IPS-15b (cell line): ENCODE measurements at regions not wholly inside any gene's neighbourhood (a gene's known extent, or its start where the extent isn't known, plus 50 kb on each side); places are given as distances from the start of the nearest gene placed in this dataset.

Experiments used
- H3K27me3 ChIP-seq: one replicate; pipeline ENCODE4 v1.6.1; 2013; ENCODE audit warnings: low read length; ENCODE audit not compliant: control insufficient read depth, insufficient read depth
- H3K36me3 ChIP-seq: one replicate; pipeline ENCODE4 v1.6.1; 2013; ENCODE audit warnings: low read length; ENCODE audit not compliant: control insufficient read depth, insufficient read depth
- H3K4me1 ChIP-seq: one replicate; pipeline ENCODE4 v1.6.1; 2013; ENCODE audit warnings: mild to moderate bottlenecking, low read length; ENCODE audit not compliant: control insufficient read depth, insufficient read depth
- H3K4me3 ChIP-seq: one replicate; pipeline ENCODE4 v1.5.1; 2013; ENCODE audit warnings: low read depth, low read length
- H3K9ac ChIP-seq: one replicate; pipeline ENCODE4 v1.6.1; 2013; ENCODE audit warnings: low read depth, mild to moderate bottlenecking, low read length
- H3K9me3 ChIP-seq: one replicate; pipeline ENCODE4 v1.6.1; 2013; ENCODE audit warnings: mild to moderate bottlenecking, low read length; ENCODE audit not compliant: control insufficient read depth, insufficient read depth

DNA sequence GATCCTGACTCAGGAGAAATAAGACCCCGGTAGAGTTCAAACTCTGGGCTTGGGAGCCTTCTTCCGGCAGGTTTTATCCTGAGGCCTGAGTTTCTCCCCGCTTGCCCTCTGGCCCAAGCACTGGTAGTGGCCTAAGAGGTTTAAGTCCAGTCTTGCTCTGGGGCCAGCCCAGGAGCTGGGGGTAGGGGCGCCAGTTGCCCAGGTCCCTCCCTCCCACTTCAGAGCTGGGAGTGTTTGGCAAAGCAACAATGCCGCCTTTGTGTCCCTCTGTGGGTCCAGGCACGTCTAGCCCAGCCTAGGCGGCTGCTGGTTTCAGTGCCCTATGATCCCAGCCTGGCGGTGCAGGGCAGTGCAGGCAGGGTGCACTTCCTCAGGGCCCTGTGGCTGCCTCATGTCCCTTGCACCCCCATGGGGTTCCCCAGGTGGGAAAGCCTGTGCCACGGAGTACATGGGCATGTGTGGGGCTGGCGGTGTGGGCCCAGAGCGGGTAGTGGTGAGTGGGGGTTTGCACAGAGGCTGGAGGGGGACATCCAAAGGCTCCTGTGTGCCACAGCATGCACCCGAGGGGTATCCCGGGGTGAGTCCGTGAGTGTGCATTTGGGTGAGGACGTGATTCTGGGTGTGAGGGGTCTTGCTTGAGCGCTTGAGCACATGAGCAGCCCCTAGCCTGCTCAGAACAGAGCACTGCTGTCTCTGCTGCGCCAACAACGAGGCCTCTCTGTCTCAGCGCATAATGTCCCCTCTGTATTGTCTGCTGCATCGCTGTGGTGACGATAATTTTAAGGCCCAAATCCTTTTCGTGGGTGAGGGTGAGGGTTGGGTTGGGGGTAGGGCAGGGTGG is 61.7 kb upstream of the PSD2 start:
- H3K4me3 ChIP-seq, result no peak overlapping the region
- no peaks in the 10 kb centered on the region for H3K4me1 ChIP-seq
- no peaks in the 10 kb centered on the region for H3K27me3 ChIP-seq
- no peak overlapping the region for H3K9ac ChIP-seq
- H3K36me3 ChIP-seq, result no peaks in the 10 kb centered on the region
- H3K9me3 ChIP-seq, result no peaks in the 10 kb centered on the region

DNA sequence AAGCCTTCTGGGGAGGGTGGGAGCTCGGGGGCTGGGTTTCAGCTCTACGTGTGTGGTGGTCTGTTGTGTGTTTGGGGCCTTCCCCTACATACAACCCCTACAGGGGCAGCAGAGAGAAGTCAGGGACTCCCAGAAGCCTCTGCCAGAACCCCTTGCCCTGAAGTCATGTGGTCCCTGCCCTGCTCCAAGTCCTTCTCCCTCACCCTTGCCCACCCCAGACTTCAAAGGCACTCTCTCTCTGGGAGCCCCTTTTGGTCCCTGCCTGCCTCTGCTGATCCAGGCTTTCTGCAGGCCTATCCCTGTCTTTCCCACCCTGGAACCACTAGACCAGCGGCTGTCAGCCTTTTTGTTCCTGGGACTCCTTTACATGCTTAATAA is 61.1 kb upstream of the PSD2 start:
- H3K9me3 ChIP-seq, result no peaks in the 10 kb centered on the region
- H3K9ac ChIP-seq, result no peak overlapping the region
- H3K4me3 ChIP-seq, result no peak overlapping the region
- no peaks in the 10 kb centered on the region for H3K36me3 ChIP-seq
- H3K4me1 ChIP-seq, result no peaks in the 10 kb centered on the region
- H3K27me3 ChIP-seq, result no peaks in the 10 kb centered on the region

DNA sequence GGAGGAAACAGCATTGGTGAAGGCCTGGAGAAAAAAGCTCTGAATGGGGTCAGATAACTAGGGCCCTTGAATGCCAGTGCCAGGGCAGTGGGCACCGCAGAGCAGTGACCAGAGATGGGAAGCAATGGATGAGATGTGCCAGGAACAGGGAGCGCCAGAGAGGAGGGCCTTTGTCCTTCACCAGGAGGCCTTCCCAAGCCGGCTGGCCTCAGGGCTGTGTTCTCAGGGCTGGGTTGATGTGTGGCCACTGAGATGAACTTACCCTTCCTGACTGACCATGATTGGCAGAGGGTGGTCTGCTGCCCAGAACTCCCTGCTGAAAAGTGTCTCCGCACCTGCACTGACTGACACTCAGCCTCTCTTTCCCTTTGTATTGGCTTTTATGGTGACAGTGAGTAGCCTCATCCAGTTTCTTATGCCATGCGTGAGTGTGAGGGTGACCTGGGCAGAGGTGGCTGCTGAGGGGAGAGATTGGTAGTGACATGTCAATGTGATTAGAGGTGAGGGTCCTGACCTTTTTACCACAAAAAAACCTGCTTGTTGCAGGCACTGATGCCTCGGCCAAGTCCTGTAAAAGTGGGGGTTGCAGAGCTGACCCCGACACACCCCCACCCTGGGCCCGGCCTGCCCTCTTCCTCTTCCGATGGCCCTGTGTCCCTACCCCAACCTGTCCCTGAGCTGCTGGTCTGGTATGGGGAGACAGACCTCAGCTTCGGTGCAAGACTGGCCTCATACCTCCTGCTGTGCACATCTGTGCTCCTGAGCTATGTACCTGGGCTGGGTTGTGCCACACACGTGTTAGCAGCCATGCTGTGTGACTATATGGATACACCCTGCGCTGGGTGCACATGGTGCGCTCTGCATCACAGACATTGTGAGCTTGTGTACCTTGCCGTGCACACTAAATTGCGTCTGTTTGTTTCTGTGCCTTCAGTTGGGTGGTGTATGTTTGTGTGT is 57.1 kb upstream of the PSD2 start:
- H3K4me3 ChIP-seq, result no peak overlapping the region
- H3K4me1 ChIP-seq, result no peaks in the 10 kb centered on the region
- no peaks in the 10 kb centered on the region for H3K36me3 ChIP-seq
- no peaks in the 10 kb centered on the region for H3K27me3 ChIP-seq
- H3K9ac ChIP-seq, result no peak overlapping the region
- H3K9me3 ChIP-seq, result no peaks in the 10 kb centered on the region

DNA sequence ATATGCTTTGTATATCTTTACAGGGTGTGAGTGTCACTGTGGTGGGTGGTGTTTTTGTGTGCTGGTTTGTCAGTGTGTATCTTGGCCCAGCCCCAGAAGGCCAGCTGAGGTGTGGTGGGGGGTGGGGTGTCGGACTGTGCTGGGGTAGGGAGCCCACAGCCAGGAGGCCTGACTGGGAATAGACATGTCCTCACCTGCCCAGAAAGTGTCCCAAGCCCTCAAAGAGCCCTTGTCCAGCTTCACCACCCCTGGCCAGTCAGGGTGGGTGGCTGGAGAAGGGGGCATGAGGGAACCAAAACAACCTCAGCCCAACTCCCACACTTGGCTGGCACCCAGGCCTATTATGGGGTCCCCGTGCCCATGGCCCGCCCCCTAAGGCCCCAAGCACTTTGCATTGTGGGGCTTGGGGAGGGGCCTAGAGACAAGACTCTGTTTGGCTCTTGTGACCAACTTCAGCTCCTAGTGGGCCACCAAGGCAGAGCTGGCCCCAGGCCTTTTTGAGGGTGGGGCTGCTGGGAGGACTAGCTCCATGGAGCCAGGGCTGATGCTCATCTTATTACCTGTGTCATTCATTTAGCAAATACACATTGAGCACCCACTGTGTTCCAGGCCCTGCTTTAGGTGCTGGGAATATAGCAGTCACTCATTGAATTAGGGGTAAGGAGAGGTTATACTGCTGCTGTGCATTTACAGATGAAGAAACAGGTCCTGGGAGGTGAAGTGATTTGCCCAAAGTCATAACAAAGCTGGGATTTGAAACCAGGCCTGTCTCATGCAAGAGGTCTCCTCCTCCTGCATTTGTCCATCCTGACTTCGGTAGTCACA is 56.2 kb upstream of the PSD2 start:
- no peak overlapping the region for H3K9ac ChIP-seq
- peaks cover 4% of the 10 kb centered on the region for H3K27me3 ChIP-seq
- H3K9me3 ChIP-seq, result no peaks in the 10 kb centered on the region
- H3K4me1 ChIP-seq, result no peaks in the 10 kb centered on the region
- H3K4me3 ChIP-seq, result no peak overlapping the region
- no peaks in the 10 kb centered on the region for H3K36me3 ChIP-seq

DNA sequence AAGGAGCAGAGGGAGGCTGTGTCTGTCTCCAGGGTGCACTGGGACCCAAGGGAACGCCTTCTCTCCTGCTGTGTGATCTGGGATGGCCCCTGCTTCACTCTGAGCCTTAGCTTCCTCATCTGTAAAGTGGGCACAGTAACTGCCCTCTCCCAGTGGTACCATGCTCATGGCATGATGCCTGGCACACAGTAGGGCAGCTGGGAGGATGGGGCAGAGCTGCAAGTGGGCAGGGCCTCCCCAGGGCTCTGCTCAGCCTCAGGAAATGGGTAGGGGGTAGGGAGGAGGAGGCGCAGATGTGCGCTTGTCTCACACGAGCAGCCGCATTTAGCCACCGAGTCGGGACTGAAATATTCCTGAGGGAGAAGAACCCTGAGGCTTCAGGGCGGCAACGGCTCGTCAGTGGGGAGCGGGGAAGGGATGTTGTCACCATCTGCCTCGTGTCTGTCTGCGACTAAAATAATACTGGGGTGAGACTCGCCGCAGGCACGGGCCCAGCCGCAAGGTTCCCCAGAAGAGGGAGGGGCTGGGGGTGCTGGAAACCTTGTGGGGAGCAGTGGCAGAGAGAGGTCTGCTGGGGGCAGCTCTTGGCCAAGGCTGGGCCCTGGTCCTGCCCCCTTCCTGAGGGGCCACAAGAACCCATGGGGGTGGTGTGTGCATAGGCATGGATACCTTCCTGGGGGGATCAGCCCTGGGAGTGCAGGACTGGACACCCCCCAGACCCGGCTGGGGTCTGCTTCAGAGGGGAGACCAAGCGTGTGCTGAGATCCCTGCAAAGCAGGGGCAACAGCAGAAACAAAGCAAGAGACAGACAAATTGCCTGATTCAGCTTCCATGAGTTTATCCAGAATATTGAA is 55.2 kb upstream of the PSD2 start:
- H3K27me3 ChIP-seq, result peaks cover 9% of the 10 kb centered on the region
- H3K9me3 ChIP-seq, result no peaks in the 10 kb centered on the region
- H3K9ac ChIP-seq, result no peak overlapping the region
- no peak overlapping the region for H3K4me3 ChIP-seq
- peaks cover 3% of the 10 kb centered on the region for H3K4me1 ChIP-seq
- no peaks in the 10 kb centered on the region for H3K36me3 ChIP-seq

DNA sequence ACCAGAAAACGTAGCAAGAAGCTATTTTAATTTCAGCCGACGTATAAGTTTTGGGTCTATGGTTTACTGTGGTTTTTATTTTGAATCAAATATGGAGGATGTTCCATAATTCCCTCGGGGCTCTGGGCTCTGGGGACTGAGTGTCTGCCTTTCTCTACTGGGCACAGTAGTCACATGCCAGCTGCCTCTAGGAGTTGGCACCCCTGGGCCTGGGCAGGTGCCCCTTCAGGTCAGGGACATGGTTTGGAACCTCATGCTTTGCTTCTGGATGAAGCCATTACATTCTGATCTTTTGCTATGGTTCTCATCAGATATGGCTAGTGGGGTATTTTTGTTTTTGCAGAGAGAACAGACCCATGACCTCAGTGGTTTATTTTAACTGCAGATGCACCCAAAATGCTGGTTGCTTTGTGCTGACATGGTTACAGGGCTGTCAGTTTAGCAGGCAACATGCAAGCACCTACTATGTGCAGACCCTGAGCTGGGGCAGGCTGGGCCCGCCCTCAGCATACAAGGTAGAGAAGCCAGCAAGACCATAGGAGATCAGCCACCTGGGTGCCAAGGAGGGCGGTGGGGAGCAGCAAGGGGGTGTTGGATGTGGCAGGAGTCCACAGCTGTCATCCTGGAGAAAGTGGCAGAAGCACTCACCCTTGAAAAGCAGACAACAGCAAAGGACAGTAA is 54.5 kb upstream of the PSD2 start:
- Histone ChIP-seq H3K9me3 (no peaks in the 10 kb centered on the region), H3K4me3 (no peak overlapping the region), H3K4me1 (peaks cover 8% of the 10 kb centered on the region), H3K9ac (no peak overlapping the region), H3K36me3 (no peaks in the 10 kb centered on the region), H3K27me3 (peaks cover 9% of the 10 kb centered on the region)

DNA sequence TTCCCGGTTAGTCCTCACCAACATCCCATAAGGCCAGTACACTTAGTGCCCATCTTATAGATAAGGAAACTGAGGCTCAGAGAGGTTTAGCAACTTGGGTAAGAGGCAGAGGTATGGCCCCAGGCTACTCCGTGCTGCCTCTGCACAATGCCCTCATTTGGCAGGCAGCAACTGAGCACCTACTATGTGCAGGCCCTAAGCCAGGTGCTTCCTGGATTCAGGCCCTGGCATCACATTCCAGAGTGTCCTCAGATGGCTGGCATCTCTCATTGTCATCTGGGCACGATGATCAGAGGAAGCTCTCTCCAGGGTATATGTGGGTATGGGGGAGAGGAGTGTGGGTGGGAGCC is 53.8 kb upstream of the PSD2 start:
- H3K4me3 ChIP-seq, result no peak overlapping the region
- no peak overlapping the region for H3K9ac ChIP-seq
- H3K9me3 ChIP-seq, result no peaks in the 10 kb centered on the region
- H3K4me1 ChIP-seq, result peaks cover 8% of the 10 kb centered on the region
- H3K36me3 ChIP-seq, result no peaks in the 10 kb centered on the region
- H3K27me3 ChIP-seq, result peaks cover 10% of the 10 kb centered on the region

DNA sequence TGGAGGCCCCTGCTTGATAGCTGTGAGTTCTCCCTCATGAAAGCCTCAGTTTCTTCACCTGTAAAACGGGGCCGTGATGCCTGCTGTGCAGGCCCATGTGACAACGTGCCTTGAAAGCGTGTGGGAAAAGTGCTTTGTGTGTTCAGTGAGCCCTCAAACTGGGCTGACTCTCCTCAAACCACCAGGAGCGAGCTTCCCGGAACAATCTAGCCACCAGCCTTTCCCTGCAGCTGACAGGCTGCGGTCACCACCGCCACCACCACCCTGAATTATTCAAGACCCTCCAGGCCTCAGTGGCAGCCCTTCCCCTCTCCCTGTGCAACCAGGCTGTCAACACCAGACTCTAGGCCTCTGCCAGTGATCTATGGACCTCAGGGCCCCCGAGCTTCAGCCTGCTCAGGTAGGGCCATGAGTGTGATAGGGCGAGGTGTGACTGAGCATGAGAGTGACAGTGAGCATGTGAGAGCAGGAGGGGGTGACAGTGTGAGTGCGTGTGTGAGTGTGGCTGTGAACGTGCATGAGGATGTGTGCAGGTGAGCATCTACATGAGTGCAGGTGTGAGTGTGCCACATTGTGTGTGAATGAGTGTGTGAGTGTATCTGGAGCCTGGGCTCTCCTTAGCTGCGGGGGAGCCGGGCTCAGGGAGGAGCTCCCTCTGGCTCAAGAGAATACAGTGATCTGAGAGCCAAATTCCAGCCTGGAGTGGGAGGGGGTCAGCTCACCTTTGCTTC is 53.3 kb upstream of the PSD2 start:
- Histone ChIP-seq H3K27me3 (peaks cover 13% of the 10 kb centered on the region), H3K4me3 (no peak overlapping the region), H3K36me3 (no peaks in the 10 kb centered on the region), H3K9ac (no peak overlapping the region), H3K4me1 (peaks cover 8% of the 10 kb centered on the region), H3K9me3 (no peaks in the 10 kb centered on the region)

DNA sequence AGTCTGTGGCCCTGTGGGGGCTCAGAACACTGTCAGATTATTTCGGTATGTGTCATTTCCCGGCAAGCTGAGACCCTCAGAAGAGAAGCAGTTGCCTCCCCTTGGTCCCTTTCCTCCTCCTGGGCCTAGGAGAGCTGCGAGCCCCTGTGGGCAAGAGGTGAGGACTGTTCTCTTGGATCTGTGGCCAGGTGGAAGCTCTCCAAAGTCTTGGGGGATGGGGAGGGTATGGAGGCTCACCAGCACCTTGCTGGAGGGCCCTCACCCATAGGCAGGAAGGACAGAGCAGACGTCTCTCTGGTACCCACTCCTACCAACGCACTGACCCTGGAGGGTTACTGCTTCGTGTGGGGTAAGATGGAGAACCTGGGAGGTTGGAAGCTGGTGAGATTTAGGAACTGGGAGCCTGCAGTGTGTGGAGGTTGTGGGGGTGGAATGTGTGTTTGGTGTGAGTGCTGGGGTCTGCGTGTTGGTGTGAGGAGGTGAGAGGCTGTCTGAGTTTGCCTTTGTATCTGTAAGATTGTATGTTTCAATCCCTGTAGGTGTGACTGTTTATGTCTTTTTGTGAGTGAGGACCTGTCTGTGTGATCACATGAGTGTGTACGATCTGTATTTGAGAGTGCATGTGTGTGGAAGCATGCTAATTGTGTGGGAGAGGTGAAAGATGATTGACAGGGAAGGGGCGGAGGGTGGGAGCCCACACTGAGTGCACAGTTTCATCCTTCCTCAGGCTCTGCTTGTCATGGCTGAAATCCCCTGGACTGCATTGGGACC is 52.4 kb upstream of the PSD2 start:
- no peak overlapping the region for H3K4me3 ChIP-seq
- no peaks in the 10 kb centered on the region for H3K9me3 ChIP-seq
- peaks cover 10% of the 10 kb centered on the region for H3K4me1 ChIP-seq
- no peak overlapping the region for H3K9ac ChIP-seq
- peaks cover 19% of the 10 kb centered on the region for H3K27me3 ChIP-seq
- no peaks in the 10 kb centered on the region for H3K36me3 ChIP-seq

DNA sequence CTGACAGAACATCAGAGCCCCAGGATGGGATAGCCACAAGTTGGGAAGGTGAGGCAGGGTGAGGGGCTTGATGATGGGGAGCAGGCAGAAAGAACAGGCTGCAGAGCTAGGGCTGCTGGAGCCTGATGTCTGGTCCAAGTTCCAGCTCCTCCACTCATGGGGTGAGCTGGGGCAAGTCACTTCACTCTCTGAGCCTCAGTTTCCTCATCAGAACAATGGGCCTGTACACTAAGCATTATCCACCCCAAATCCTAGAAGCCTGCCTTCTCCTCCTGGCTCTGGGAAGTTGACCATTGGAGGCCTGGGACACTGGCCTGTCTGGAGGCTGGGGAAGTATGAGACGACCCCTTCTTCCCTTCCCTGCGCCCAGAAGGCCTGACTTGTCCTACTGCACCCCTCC is 51.8 kb upstream of the PSD2 start:
- Histone ChIP-seq H3K27me3 (peaks cover 25% of the 10 kb centered on the region), H3K4me1 (peaks cover 12% of the 10 kb centered on the region)

More for the DNA sequence above, 51.8 kb upstream of the PSD2 start:
- H3K4me3 ChIP-seq, result no peak overlapping the region
- no peaks in the 10 kb centered on the region for H3K36me3 ChIP-seq
- no peak overlapping the region for H3K9ac ChIP-seq
- no peaks in the 10 kb centered on the region for H3K9me3 ChIP-seq
